Cardiac muscle cell (in vitro differentiated cells and primary cell): ENCODE measurements at regions not wholly inside any gene's neighbourhood (a gene's known extent, or its start where the extent isn't known, plus 50 kb on each side); places are given as distances from the start of the nearest gene placed in this dataset.
"Not testable (repeated sequence)": the region's sequence is repeated elsewhere in the genome, so short reads cannot be mapped to it uniquely, and the experiment has no call there.

ENCODE experiments used
- DNase-seq, 2 donors: peaks; one replicate each; pipeline versions ENCODE4 v3.0.0 to v3.0.0-alpha.2; 2010 to 2017; ENCODE audit warnings: low read depth in 1 of 2, low spot score in 1 of 2
- H3K27ac ChIP-seq: fragments of 200-600 bp; sonication (generic); 2 replicates; pipeline ENCODE4 v1.5.1; 2016
- H3K27me3 ChIP-seq: fragments of 200-600 bp; sonication (generic); 2 replicates; pipeline ENCODE4 v1.6.0; 2016; ENCODE audit warnings: control low read depth
- H3K36me3 ChIP-seq: fragments of 200-600 bp; sonication (generic); 2 replicates; pipeline ENCODE4 v1.5.1; 2016; ENCODE audit warnings: control low read depth
- H3K4me1 ChIP-seq: fragments of 200-600 bp; sonication (generic); 2 replicates; pipeline ENCODE4 v1.8.1; 2017; ENCODE audit warnings: low read depth, mild to moderate bottlenecking, mixed run types
- H3K4me3 ChIP-seq: fragments of 200-600 bp; sonication (generic); 2 replicates; pipeline ENCODE4 v1.5.1; 2016; ENCODE audit warnings: mild to moderate bottlenecking
- H3K9me3 ChIP-seq: fragments of 200-600 bp; sonication (generic); 2 replicates; pipeline ENCODE4 v1.5.1; 2017; ENCODE audit warnings: low read depth, mild to moderate bottlenecking, control low read depth
- TF ChIP-seq, protein P1 (sequence below): IDR thresholded peaks from 2 replicates; pipeline ENCODE4 v1.5.1; 2012; ENCODE audit warnings: low read depth, mild to moderate bottlenecking, low read length

DNA sequence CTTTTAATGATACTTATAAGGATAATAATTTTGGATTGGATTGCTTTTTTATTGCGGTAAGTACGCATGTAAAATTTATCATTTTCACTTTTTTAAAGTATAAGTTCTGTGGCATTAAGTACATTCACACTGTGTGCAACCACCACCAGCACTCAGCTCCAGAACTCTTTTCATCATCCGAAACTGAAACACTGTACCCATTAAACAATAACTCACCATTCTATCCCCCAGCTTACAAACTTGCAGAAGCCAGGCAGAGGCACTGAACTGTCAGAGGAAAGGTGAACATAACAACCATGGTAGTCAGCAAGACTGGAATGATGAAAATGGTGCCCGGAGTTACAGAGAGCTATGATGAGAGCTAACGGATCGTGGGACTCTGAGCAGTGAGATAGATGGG lies 465.9 kb downstream of the ADCYAP1 start:
- TF ChIP-seq, protein P1, sequence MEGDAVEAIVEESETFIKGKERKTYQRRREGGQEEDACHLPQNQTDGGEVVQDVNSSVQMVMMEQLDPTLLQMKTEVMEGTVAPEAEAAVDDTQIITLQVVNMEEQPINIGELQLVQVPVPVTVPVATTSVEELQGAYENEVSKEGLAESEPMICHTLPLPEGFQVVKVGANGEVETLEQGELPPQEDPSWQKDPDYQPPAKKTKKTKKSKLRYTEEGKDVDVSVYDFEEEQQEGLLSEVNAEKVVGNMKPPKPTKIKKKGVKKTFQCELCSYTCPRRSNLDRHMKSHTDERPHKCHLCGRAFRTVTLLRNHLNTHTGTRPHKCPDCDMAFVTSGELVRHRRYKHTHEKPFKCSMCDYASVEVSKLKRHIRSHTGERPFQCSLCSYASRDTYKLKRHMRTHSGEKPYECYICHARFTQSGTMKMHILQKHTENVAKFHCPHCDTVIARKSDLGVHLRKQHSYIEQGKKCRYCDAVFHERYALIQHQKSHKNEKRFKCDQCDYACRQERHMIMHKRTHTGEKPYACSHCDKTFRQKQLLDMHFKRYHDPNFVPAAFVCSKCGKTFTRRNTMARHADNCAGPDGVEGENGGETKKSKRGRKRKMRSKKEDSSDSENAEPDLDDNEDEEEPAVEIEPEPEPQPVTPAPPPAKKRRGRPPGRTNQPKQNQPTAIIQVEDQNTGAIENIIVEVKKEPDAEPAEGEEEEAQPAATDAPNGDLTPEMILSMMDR = no peak

DNA sequence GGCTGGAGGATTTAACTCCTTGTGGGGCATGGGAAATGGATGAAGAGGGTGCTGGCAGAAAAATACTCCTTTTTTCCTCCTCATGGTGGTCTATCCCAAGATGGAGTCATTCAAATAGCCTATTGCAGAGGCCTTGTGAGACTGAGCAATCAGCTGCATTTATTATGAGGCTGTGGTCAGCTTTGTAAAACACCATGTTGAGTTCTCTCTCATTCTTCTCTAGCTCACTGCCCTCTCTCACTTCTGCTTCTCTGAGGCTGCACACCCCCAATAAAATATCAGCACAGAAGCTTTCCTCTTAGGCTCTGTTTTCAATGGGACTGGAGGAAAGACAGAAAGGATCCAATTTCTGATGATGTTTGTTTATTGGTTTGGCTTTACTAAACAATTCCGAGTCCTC lies 467.1 kb downstream of the ADCYAP1 start:
- Histone ChIP-seq H3K27ac (no peak overlapping the region), H3K4me1 (no peaks in the 10 kb centered on the region), H3K4me3 (no peak overlapping the region), H3K27me3 (no peaks in the 10 kb centered on the region), H3K9me3 (no peaks in the 10 kb centered on the region), H3K36me3 (no peaks in the 10 kb centered on the region)
- DNase-seq = no peak
- TF ChIP-seq, protein P1 = no peak

More for the DNA sequence above, 465.9 kb downstream of the ADCYAP1 start:
- no peak for DNase-seq
- H3K4me3 ChIP-seq = no peak overlapping the region
- no peak overlapping the region for H3K27ac ChIP-seq
- no peaks in the 10 kb centered on the region for H3K4me1 ChIP-seq
- H3K9me3 ChIP-seq = no peaks in the 10 kb centered on the region
- H3K36me3 ChIP-seq = no peaks in the 10 kb centered on the region
- no peaks in the 10 kb centered on the region for H3K27me3 ChIP-seq

DNA sequence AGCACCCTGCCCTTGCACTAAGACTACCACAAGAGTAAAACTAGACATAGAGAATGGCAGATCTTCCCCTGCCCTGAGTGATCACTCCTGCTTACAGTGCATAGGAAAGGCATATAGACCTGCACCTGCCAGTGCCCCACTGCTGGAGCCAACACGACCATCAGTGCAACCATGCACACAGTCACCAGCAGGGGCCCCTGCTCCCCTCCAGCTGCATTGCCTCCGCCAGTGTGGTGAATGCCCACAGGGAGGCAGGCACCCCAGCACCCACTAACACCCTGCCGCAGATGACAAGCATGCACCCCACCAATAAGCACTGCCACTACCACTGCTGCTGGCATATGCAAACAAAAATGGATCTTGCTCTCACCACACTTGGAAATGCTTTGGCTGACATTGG lies 478.8 kb downstream of the ADCYAP1 start:
- Histone ChIP-seq H3K9me3 (no peaks in the 10 kb centered on the region), H3K27ac (no peak overlapping the region), H3K4me3 (no peak overlapping the region), H3K36me3 (no peaks in the 10 kb centered on the region), H3K27me3 (no peaks in the 10 kb centered on the region), H3K4me1 (no peaks in the 10 kb centered on the region)
- DNase-seq = no peak
- TF ChIP-seq, protein P1 = no peak

DNA sequence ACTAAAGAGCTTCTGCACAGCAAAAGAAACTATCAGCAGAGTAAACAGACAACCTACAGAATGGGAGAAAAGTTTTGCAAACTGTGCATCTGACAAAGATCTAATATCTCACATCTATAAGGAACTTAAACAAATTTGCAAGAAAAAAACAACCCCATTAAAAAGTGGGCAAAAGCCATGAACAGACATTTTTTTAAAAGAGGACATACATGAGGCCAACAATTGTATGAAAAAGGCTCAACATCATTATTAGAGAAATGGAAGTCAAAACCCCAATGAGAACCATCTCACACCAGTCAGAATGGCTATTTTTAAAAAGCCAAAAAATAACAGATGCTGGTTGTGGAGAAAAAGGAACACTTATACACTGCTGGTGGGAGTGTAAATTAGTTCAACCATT lies 483.8 kb downstream of the ADCYAP1 start:
- H3K4me1 ChIP-seq = peaks cover 12% of the 10 kb centered on the region
- not testable (repeated sequence) for H3K27me3 ChIP-seq, H3K36me3 ChIP-seq, H3K9me3 ChIP-seq, DNase-seq, H3K27ac ChIP-seq, H3K4me3 ChIP-seq

DNA sequence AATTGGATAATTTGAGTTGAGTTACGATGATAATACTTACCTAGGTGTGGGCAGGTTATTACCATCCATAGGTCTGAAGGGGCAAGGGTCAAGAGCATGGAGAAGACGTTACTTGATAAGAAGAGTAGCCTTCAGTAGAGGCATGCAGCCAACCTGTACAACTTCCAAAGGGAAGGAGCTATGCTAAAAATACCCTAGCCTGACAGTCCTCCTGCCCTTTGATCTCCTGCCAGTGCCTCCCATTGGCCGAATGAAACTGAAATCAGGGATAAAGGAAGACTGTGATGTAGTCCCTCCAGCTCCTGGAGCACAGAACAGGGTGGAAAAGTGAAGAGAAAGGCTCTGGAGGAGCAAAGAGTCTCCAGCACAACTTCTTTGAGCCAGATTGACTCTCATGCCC lies 487.4 kb downstream of the ADCYAP1 start:
- no peaks in the 10 kb centered on the region for H3K9me3 ChIP-seq
- peak in 1 of 2 donors; percentile 61 for DNase-seq
- TF ChIP-seq, protein P1 = no peak
- H3K36me3 ChIP-seq = no peaks in the 10 kb centered on the region
- no peak overlapping the region for H3K27ac ChIP-seq
- no peak overlapping the region for H3K4me3 ChIP-seq
- peaks cover 12% of the 10 kb centered on the region for H3K4me1 ChIP-seq
- H3K27me3 ChIP-seq = no peaks in the 10 kb centered on the region

DNA sequence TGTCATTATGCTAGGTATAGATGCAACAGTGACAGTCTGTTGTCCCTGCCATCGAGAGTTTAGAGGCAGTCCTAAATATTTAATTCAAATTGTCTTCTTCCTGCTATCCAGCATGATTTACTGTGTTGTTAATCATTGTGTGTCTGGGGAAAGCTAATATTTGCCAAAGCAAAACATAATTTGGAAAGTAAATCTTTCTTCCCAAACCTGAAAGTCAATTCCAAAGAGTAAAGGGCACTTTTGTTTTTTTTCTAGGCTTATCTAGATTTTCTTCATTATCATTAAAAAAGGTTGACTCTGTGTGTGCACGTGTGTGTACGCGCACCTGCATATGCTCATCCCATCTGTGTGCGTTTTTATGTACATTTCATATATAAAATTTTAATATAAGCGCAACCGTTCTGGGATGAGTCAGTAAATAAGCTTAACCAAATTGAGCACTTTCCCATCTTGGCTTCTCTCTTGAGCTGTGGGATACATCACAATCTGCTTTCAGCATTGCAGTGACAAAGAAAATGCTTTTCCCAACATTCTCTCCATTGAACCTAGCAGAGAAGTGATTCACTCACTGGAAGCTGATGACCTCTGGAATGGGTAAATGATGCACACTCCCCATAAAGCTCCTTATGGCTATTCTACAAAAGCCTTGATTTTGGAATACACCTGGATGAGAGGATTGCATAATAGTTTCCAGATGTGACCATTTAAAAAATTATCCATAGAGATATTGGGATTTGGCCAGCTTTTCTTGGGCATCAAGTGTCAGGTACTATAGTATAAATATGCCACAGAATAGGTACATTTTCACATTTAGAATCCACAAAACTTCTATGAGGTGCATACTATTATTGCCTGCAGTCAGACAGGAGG lies 488.4 kb downstream of the ADCYAP1 start:
- no peaks in the 10 kb centered on the region for H3K36me3 ChIP-seq
- no peaks in the 10 kb centered on the region for H3K27me3 ChIP-seq
- H3K27ac ChIP-seq = no peak overlapping the region
- no peak for DNase-seq
- H3K9me3 ChIP-seq = no peaks in the 10 kb centered on the region
- H3K4me3 ChIP-seq = no peak overlapping the region
- TF ChIP-seq, protein P1 = no peak
- H3K4me1 ChIP-seq = peaks cover 12% of the 10 kb centered on the region
